IMR-90 (cell line): ENCODE measurements at regions not wholly inside any gene's neighbourhood (a gene's known extent, or its start where the extent isn't known, plus 50 kb on each side); places are given as distances from the start of the nearest gene placed in this dataset.
A peak's percentile ranks its signal among the peaks of the same experiment; 100 is the strongest.

Source experiments
- ATAC-seq: fragments of 200-7000 bp; cut with Tn5 transposase; 2 replicates; pipeline ENCODE4 v1.9.1; 2020; ENCODE audit warnings: low read depth, mild to moderate bottlenecking, moderate library complexity
- BruUV-seq: library from RNA; stranded (reverse); fragments of 400-500 nt; replicated peaks from 2 replicates; lab custom pipeline; 2021; lab: Mats Ljungman, UMichigan
- CTCF ChIA-PET: fragments of 300-600 bp; formaldehyde crosslinking; extraction: SDS; loops from one replicate; lab custom pipeline; 2021; ENCODE audit warnings: antibody characterized with exemption; lab: Yijun Ruan, JAX
- POLR2A ChIA-PET: fragments of 300-600 bp; sonication (Branson Sonifier 250); formaldehyde crosslinking; loops from one replicate; lab custom pipeline; 2022; ENCODE audit warnings: antibody characterized with exemption; ENCODE audit not compliant: unreplicated experiment; lab: Charles Lee
- DNase-seq: peaks from one replicate; pipeline ENCODE4 v3.0.0; 2013
- H2AFZ ChIP-seq: replicated peaks from 2 replicates; pipeline ENCODE3; 2013; ENCODE audit warnings: low read length, mild to moderate bottlenecking; ENCODE audit not compliant: poor library complexity
- H2AK5ac ChIP-seq: 2 replicates; pipeline ENCODE4 v1.6.1; 2013; ENCODE audit warnings: low read depth, low read length, inconsistent platforms
- H2AK9ac ChIP-seq: replicated peaks from 2 replicates; pipeline ENCODE3; 2013; ENCODE audit warnings: mild to moderate bottlenecking, low read depth, low read length, moderate library complexity; ENCODE audit not compliant: poor library complexity
- H2BK120ac ChIP-seq: 2 replicates; pipeline ENCODE4 v1.6.1; 2013; ENCODE audit warnings: low read depth, low read length, inconsistent platforms
- H2BK15ac ChIP-seq: 3 replicates; pipeline ENCODE4 v1.6.1; 2013; ENCODE audit warnings: low read depth, low read length, inconsistent platforms
- H2BK20ac ChIP-seq: 2 replicates; pipeline ENCODE4 v1.6.1; 2013; ENCODE audit warnings: low read depth, mild to moderate bottlenecking, inconsistent platforms, low read length, moderate library complexity
- H2BK5ac ChIP-seq: 2 replicates; pipeline ENCODE4 v1.6.1; 2013; ENCODE audit warnings: mild to moderate bottlenecking, low read depth, low read length, inconsistent platforms; ENCODE audit not compliant: poor library complexity, severe bottlenecking
- H3K14ac ChIP-seq: replicated peaks from 2 replicates; pipeline ENCODE4 v1.6.1; 2013; ENCODE audit warnings: low read depth, low read length, inconsistent platforms
- H3K18ac ChIP-seq: 2 replicates; pipeline ENCODE4 v1.6.1; 2013; ENCODE audit warnings: low read depth, low read length, control low read depth
- H3K23ac ChIP-seq: 2 replicates; pipeline ENCODE4 v1.6.1; 2013; ENCODE audit warnings: low read depth, low read length, inconsistent platforms
- H3K27ac ChIP-seq: 2 replicates; pipeline ENCODE4 v1.5.1; 2013; ENCODE audit warnings: mild to moderate bottlenecking, control low read depth, low read length; ENCODE audit not compliant: insufficient read depth
- H3K27me3 ChIP-seq: 2 replicates; pipeline ENCODE4 v1.6.1; 2013; ENCODE audit warnings: low read length; ENCODE audit not compliant: control insufficient read depth, insufficient read depth
- H3K36me3 ChIP-seq: 2 replicates; pipeline ENCODE4 v1.6.1; 2013; ENCODE audit warnings: low read length, mixed read lengths; ENCODE audit not compliant: control insufficient read depth, insufficient read depth
- H3K4ac ChIP-seq: 2 replicates; pipeline ENCODE4 v1.6.1; 2013; ENCODE audit warnings: low read depth, low read length, inconsistent platforms
- H3K4me1 ChIP-seq: 2 replicates; pipeline ENCODE4 v1.6.1; 2013; ENCODE audit warnings: low read length, mixed read lengths; ENCODE audit not compliant: control insufficient read depth, insufficient read depth
- H3K4me2 ChIP-seq: 2 replicates; pipeline ENCODE4 v1.6.1; 2013; ENCODE audit warnings: low read depth, mild to moderate bottlenecking, control low read depth, low read length, moderate library complexity
- H3K4me3 ChIP-seq: 2 replicates; pipeline ENCODE4 v1.5.1; 2013; ENCODE audit warnings: low read depth, mild to moderate bottlenecking, control low read depth, low read length, moderate library complexity; ENCODE audit not compliant: insufficient read depth
- H3K56ac ChIP-seq: 2 replicates; pipeline ENCODE4 v1.6.1; 2013; ENCODE audit warnings: low read length, inconsistent platforms; ENCODE audit not compliant: insufficient read depth; ENCODE audit errors: extremely low read depth
- H3K79me1 ChIP-seq, 2 experiments: 2 replicates each; pipeline ENCODE4 v1.6.1; 2013; ENCODE audit warnings: low read length in 2 of 2, inconsistent platforms in 1 of 2, low read depth in 1 of 2
- H3K9ac ChIP-seq: 2 replicates; pipeline ENCODE4 v1.6.1; 2013; ENCODE audit warnings: low read depth, low read length, control low read depth
- H3K9me1 ChIP-seq: 2 replicates; pipeline ENCODE4 v1.6.1; 2013; ENCODE audit warnings: low read length, inconsistent platforms; ENCODE audit not compliant: insufficient read depth
- H3K9me3 ChIP-seq: 2 replicates; pipeline ENCODE4 v1.6.1; 2013; ENCODE audit warnings: low read length; ENCODE audit not compliant: control insufficient read depth, insufficient read depth
- H4K20me1 ChIP-seq: 2 replicates; pipeline ENCODE4 v1.6.1; 2013; ENCODE audit warnings: low read length, inconsistent platforms; ENCODE audit not compliant: insufficient read depth
- H4K5ac ChIP-seq: 2 replicates; pipeline ENCODE4 v1.6.1; 2013; ENCODE audit warnings: mild to moderate bottlenecking, low read depth, low read length, control low read depth
- H4K8ac ChIP-seq, 2 experiments: 2 replicates each; pipeline ENCODE4 v1.6.1; 2013; ENCODE audit warnings: low read depth in 2 of 2, low read length in 2 of 2, control low read depth in 1 of 2, inconsistent platforms in 1 of 2
- H4K91ac ChIP-seq: 2 replicates; pipeline ENCODE4 v1.6.1; 2013; ENCODE audit warnings: low read depth, low read length, inconsistent platforms; ENCODE audit not compliant: insufficient read depth
- CTCF ChIP-seq: conservative IDR thresholded peaks from 2 replicates; pipeline ENCODE4 v1.5.1; 2012; ENCODE audit warnings: mild to moderate bottlenecking, low read depth, low read length, improper control_type of control experiment
- ELK1 ChIP-seq: fragments of 150-350 bp; IDR thresholded peaks from 2 replicates; pipeline ENCODE4 v1.6.1; 2016; ENCODE audit warnings: low read depth, mild to moderate bottlenecking, low read length, moderate library complexity, borderline replicate concordance
- MAFK ChIP-seq: IDR thresholded peaks from 2 replicates; pipeline ENCODE4 v1.6.1; 2012; ENCODE audit warnings: low read depth, low read length, improper control_type of control experiment
- MXI1 ChIP-seq: IDR thresholded peaks from 2 replicates; pipeline ENCODE4 v1.6.1; 2012; ENCODE audit warnings: low read depth, mild to moderate bottlenecking, low read length, moderate library complexity, borderline replicate concordance
- NFE2L2 ChIP-seq: fragments of 150-350 bp; IDR thresholded peaks from 2 replicates; pipeline ENCODE4 v1.6.1; 2016; ENCODE audit warnings: low read depth, mild to moderate bottlenecking, low read length
- POLR2A ChIP-seq: IDR thresholded peaks from 2 replicates; pipeline ENCODE4 v1.6.1; 2012; ENCODE audit warnings: mild to moderate bottlenecking, low read depth, low read length
- RFX5 ChIP-seq: IDR thresholded peaks from 2 replicates; pipeline ENCODE4 v1.8.0; 2012; ENCODE audit warnings: low read depth, mild to moderate bottlenecking, low read length, moderate library complexity
- SMC3 ChIP-seq: fragments of 150-350 bp; IDR thresholded peaks from 2 replicates; pipeline ENCODE4 v1.6.1; 2016; ENCODE audit warnings: low read depth, mild to moderate bottlenecking, antibody characterized with exemption, low read length, moderate library complexity
- USF2 ChIP-seq: fragments of 150-350 bp; IDR thresholded peaks from 2 replicates; pipeline ENCODE4 v1.6.1; 2017; ENCODE audit warnings: mild to moderate bottlenecking, antibody characterized with exemption, low read length, low read depth
- WGBS, 2 experiments: methylation state at CpG; one replicate each; pipeline versions ENCODE4 v1.1.5 to v1.1.7; 2013; ENCODE audit warnings: missing lambda C conversion rate in 2 of 2; ENCODE audit not compliant: insufficient read length in 1 of 2; ENCODE audit errors: extremely low coverage in 2 of 2; 5-methylcytosine and 5-hydroxymethylcytosine counted together
- dilution Hi-C: fragments of 300-500 bp; cut with HindIII; formaldehyde crosslinking; loops from one replicate; pipeline ENCODE4 v1.14.3; 2018; ENCODE audit warnings: low sequenced_read_pairs; ENCODE audit not compliant: unreplicated experiment
- in situ Hi-C: fragments of 300-500 bp; cut with MboI; formaldehyde crosslinking; loops from 3 replicates; pipeline ENCODE4 v1.14.3; 2019; ENCODE audit warnings: low sequenced_read_pairs, inconsistent platforms, mixed read lengths
- intact Hi-C: fragments of 100-400 bp; cut with micrococcal nuclease; formaldehyde crosslinking; loops from 2 replicates; pipeline ENCODE4 v1.10.0; 2022

GRCh38 chr7:25731068-25731845 is 420.7 kb upstream of the NFE2L3 start:
- H3K14ac ChIP-seq, result no peak overlapping the region
- no peak overlapping the region for H2BK20ac ChIP-seq
- H2AFZ ChIP-seq, result no peak overlapping the region
- no peak overlapping the region for H3K4me3 ChIP-seq
- H2AK5ac ChIP-seq, result no peak overlapping the region
- intact Hi-C loops, result no loop called here
- ChIA-PET POLR2A (no interaction called here), CTCF (no interaction called here)
- in situ Hi-C loops, result no loop called here
- no peak overlapping the region for H2AK9ac ChIP-seq
- H3K36me3 ChIP-seq, result no peaks in the 10 kb centered on the region
- ATAC-seq (no peak; the same call in 1 of the 2 replicates), DNase-seq (no peak)
- H3K9me3 ChIP-seq, result peaks cover 1% of the 10 kb centered on the region; the same call in 1 of the 2 replicates
- no peak overlapping the region for H4K91ac ChIP-seq
- no peak overlapping the region for H4K8ac ChIP-seq
- no peak overlapping the region for H2BK120ac ChIP-seq
- TF ChIP-seq CTCF (no peak), USF2 (no peak), RFX5 (no peak), MXI1 (no peak), NFE2L2 (no peak), ELK1 (no peak), MAFK (no peak), POLR2A (no peak), SMC3 (no peak)
- H3K23ac ChIP-seq, result no peak overlapping the region
- H3K4me2 ChIP-seq, result no peak overlapping the region
- H3K4ac ChIP-seq, result no peak overlapping the region
- peaks cover 7% of the 10 kb centered on the region; the same call in 1 of the 2 replicates for H3K4me1 ChIP-seq
- 0% methylated on average over 2 of the region's 8 CpGs; no CpG with 5 or more reads in 1 of the 2 experiments for WGBS, 2 experiments
- H3K27me3 ChIP-seq, result peaks cover 2% of the 10 kb centered on the region; the same call in 1 of the 2 replicates
- no TSS peak for BruUV-seq
- no peak overlapping the region for H2BK15ac ChIP-seq
- H3K18ac ChIP-seq, result peak overlapping the region; percentile 59; the same call in 1 of the 2 replicates
- H4K5ac ChIP-seq, result no peak overlapping the region; the same call in 1 of the 2 replicates
- no peaks in the 10 kb centered on the region for H3K79me1 ChIP-seq
- dilution Hi-C loops, result no loop called here
- H3K27ac ChIP-seq, result peak overlapping the region; percentile 84; the same call in 1 of the 2 replicates
- H3K56ac ChIP-seq, result no peak overlapping the region
- H2BK5ac ChIP-seq, result no peak overlapping the region
- no peaks in the 10 kb centered on the region for H4K20me1 ChIP-seq
- H3K9ac ChIP-seq, result no peak overlapping the region
- no peaks in the 10 kb centered on the region for H3K9me1 ChIP-seq
